ENCODE measurements at regions not wholly inside any gene's neighbourhood (a gene's known extent, or its start where the extent isn't known, plus 50 kb on each side); places are given as distances from the start of the nearest gene placed in this dataset.

GRCh38 chr14:85813040-85813439, 283.1 kb downstream of the FLRT2 start:
- Histone ChIP-seq H3K4me1 (ENCODE audit: insufficient read depth, low read length) (no peaks in the 10 kb centered on the region), H3K9me3 (ENCODE audit: low read depth, low read length) (no peaks in the 10 kb centered on the region), H3K4me3 (ENCODE audit: low read length) (no peak overlapping the region), H3K27me3 (ENCODE audit: insufficient read depth, low read length) (no peaks in the 10 kb centered on the region)

DNA sequence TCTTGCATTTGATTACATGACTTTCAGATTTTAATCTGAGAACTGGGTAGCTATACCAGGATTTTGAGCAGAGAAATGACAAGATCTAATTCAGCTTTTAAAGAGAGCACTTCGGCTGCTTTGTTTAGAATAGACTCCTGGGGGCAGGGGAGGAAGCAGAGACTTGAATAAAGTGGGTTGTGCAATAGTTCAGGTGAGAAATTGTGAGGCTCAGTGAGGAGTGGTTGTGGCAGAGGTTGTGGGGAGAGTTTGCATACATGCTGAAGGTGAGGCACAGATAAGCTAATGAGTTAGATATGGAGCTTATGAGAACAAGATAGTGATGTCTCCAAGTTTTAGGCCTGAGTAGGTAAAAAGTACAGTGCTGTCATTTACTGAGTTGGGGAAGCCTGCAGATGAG, 281.4 kb downstream of the FLRT2 start:
- H3K9me3 ChIP-seq (ENCODE audit: low read depth, low read length): no peaks in the 10 kb centered on the region
- H3K4me1 ChIP-seq (ENCODE audit: insufficient read depth, low read length): no peaks in the 10 kb centered on the region
- no peak overlapping the region for H3K4me3 ChIP-seq (ENCODE audit: low read length)
- H3K27me3 ChIP-seq (ENCODE audit: insufficient read depth, low read length): no peaks in the 10 kb centered on the region

- no peak overlapping the region for H3K4me3 ChIP-seq (ENCODE audit: low read length)
- H3K27me3 ChIP-seq (ENCODE audit: insufficient read depth, low read length): no peaks in the 10 kb centered on the region
- H3K9me3 ChIP-seq (ENCODE audit: low read depth, low read length): no peaks in the 10 kb centered on the region
- H3K4me1 ChIP-seq (ENCODE audit: insufficient read depth, low read length): no peaks in the 10 kb centered on the region
These were observed 269.7 kb downstream of the FLRT2 start for GRCh38 chr14:85799668-85800067.

GRCh38 chr14:85798856-85799255, 268.9 kb downstream of the FLRT2 start:
- Histone ChIP-seq H3K27me3 (ENCODE audit: insufficient read depth, low read length) (no peaks in the 10 kb centered on the region), H3K4me3 (ENCODE audit: low read length) (no peak overlapping the region), H3K4me1 (ENCODE audit: insufficient read depth, low read length) (no peaks in the 10 kb centered on the region), H3K9me3 (ENCODE audit: low read depth, low read length) (no peaks in the 10 kb centered on the region)

DNA sequence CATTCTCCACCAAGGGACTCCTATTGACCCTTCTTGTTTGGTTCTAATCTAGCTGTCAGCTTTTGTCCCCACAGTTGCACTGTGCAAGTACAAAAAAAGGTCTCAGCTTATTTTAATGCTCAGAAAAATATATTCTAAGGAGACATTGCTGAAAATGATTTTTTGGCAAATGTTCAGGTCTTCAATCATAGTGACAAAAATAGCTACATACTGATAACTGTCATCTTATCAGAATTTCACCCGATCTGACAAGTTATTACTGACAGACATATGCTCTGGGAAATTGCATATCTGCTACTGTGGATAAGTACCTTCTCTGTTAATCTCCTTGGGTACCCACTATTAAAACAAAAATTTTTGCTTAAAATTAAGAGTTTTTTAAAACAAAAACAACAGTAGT, 263.6 kb downstream of the FLRT2 start:
- H3K27me3 ChIP-seq (ENCODE audit: insufficient read depth, low read length): no peaks in the 10 kb centered on the region
- no peaks in the 10 kb centered on the region for H3K4me1 ChIP-seq (ENCODE audit: insufficient read depth, low read length)
- no peaks in the 10 kb centered on the region for H3K9me3 ChIP-seq (ENCODE audit: low read depth, low read length)
- H3K4me3 ChIP-seq (ENCODE audit: low read length): no peak overlapping the region

- no peaks in the 10 kb centered on the region for H3K9me3 ChIP-seq (ENCODE audit: low read depth, low read length)
These were observed 259.6 kb downstream of the FLRT2 start for GRCh38 chr14:85789506-85789905.

DNA sequence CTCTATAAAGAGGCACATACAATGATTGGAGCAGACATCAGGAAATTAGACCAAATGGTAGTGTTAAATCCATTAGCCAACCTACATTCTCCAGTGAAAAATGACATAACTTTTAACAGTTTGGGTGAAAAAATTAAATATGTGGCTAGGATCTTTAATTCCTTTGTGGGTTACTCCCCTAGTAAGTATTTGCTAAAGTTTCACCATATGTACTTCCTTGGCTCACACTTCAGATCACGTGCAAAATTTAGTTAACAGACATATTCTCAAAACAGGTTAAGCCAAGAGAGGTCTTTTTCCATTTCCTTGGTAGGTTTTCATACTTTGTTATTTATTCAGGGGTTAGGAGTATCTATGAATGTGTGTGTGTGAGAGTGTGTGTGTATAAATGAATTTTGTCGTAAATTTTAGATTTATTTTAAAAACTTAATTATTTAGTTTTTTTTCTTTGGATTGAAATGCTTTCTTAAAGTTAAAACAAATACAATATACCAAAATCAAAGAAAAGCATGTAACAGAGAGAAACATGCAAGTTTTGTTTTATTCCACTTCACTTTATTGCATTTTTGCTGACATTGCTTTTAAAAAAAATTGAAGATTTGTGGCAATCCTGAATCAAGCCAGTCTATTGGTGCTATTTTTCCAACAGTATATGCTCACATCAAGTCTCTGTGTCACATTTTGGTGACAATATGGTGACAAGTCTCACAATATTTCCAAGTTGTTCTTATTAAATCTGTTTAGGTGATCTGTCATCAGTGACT, 258.7 kb downstream of the FLRT2 start:
- Histone ChIP-seq H3K27me3 (ENCODE audit: insufficient read depth, low read length) (no peaks in the 10 kb centered on the region), H3K4me1 (ENCODE audit: insufficient read depth, low read length) (no peaks in the 10 kb centered on the region), H3K9me3 (ENCODE audit: low read depth, low read length) (no peaks in the 10 kb centered on the region), H3K4me3 (ENCODE audit: low read length) (no peak overlapping the region)

More at GRCh38 chr14:85789506-85789905, 259.6 kb downstream of the FLRT2 start:
- H3K4me1 ChIP-seq (ENCODE audit: insufficient read depth, low read length): no peaks in the 10 kb centered on the region
- no peaks in the 10 kb centered on the region for H3K27me3 ChIP-seq (ENCODE audit: insufficient read depth, low read length)
- H3K4me3 ChIP-seq (ENCODE audit: low read length): no peak overlapping the region

- H3K4me3 ChIP-seq (ENCODE audit: low read length): no peak overlapping the region
- H3K9me3 ChIP-seq (ENCODE audit: low read depth, low read length): no peaks in the 10 kb centered on the region
- no peaks in the 10 kb centered on the region for H3K27me3 ChIP-seq (ENCODE audit: insufficient read depth, low read length)
- H3K4me1 ChIP-seq (ENCODE audit: insufficient read depth, low read length): no peaks in the 10 kb centered on the region
These were observed 236.4 kb downstream of the FLRT2 start for GRCh38 chr14:85766295-85766694.

DNA sequence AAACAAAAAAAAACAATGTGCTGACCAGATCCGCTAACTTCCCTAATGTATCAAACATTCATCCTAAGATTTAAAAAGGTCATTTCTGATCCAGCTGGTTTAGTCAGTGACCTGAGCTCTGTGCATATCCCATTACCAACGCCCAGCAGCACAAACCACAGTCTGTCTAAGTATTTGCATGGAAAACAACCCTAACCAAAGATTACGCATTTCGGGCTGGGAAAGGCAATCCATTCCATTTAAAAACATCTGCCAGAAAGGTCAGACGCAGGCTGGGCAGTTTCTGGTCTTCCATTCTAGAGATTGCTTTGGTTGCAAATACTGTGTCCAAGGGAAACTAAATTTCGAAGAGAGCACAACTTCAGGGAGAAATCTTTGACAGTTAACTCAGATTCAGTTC, 234.9 kb downstream of the FLRT2 start:
- no peaks in the 10 kb centered on the region for H3K27me3 ChIP-seq (ENCODE audit: insufficient read depth, low read length)
- no peaks in the 10 kb centered on the region for H3K4me1 ChIP-seq (ENCODE audit: insufficient read depth, low read length)
- H3K4me3 ChIP-seq (ENCODE audit: low read length): no peak overlapping the region
- no peaks in the 10 kb centered on the region for H3K9me3 ChIP-seq (ENCODE audit: low read depth, low read length)

DNA sequence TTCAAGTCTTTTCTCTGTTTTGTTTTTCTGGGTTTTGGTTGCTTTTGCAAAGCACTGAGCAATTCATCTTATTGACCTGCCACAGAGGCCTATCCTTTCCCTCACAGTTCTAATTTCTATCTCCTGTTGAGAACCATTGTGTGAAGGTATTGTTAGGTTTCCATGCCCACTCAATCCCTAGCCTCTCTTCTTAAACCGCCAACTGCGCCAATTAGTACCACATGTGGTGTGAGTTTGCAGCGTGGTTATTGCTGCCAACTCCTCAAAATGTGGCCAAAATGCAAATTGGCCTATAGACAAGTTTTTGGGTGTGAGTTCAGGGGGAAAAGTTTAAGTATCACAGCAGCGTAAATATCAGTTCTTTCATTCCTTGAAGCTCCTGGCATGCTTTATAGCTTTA, 232.6 kb downstream of the FLRT2 start:
- Histone ChIP-seq H3K4me3 (ENCODE audit: low read length) (no peak overlapping the region), H3K4me1 (ENCODE audit: insufficient read depth, low read length) (no peaks in the 10 kb centered on the region), H3K27me3 (ENCODE audit: insufficient read depth, low read length) (no peaks in the 10 kb centered on the region), H3K9me3 (ENCODE audit: low read depth, low read length) (no peaks in the 10 kb centered on the region)

GRCh38 chr14:85752175-85752574, 222.2 kb downstream of the FLRT2 start:
- H3K27me3 ChIP-seq (ENCODE audit: insufficient read depth, low read length): no peaks in the 10 kb centered on the region
- no peaks in the 10 kb centered on the region for H3K4me1 ChIP-seq (ENCODE audit: insufficient read depth, low read length)
- no peaks in the 10 kb centered on the region for H3K9me3 ChIP-seq (ENCODE audit: low read depth, low read length)
- no peak overlapping the region for H3K4me3 ChIP-seq (ENCODE audit: low read length)

DNA sequence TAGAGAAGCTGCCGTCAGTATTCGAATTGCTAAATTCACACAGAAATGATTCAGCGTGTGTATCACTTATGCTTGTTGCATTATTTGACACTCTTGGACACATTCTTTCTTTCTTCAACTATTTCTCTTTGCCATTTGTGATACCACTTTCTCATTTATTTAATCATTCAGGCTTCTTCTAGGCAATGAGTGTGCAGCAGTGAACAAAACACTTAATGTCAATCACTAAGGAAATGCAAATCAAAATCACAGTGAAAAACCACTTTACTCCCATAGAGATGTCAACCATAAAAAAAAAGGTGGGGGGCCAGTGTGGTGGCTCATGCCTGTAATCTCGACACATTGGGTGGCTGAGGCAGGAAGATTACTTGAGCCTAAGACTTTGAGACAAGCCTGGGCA, 214.6 kb downstream of the FLRT2 start:
- H3K4me3 ChIP-seq (ENCODE audit: low read length): no peak overlapping the region
- H3K4me1 ChIP-seq (ENCODE audit: insufficient read depth, low read length): no peaks in the 10 kb centered on the region
- H3K9me3 ChIP-seq (ENCODE audit: low read depth, low read length): no peaks in the 10 kb centered on the region
- H3K27me3 ChIP-seq (ENCODE audit: insufficient read depth, low read length): no peaks in the 10 kb centered on the region

DNA sequence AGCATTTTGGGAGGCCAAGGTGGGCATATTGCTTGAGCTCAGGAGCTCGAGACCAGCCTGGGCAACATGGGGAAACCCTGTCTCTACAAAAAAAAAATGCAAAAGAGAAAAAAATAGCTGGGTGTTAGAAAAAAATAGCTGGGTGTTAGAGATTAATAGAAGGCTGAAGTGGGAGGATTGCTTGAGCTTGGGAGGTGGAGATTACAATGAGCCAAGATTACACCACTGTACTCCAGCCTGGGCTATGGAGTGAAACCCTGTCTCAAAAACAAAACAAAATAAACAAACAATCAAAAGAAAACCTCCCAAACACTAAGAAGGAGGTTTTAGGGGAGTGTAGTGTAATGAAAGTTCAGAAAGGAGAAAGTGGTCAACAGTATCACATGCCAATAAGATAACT, 202.1 kb downstream of the FLRT2 start:
- H3K4me3 ChIP-seq (ENCODE audit: low read length): no peak overlapping the region
- no peaks in the 10 kb centered on the region for H3K4me1 ChIP-seq (ENCODE audit: insufficient read depth, low read length)
- no peaks in the 10 kb centered on the region for H3K27me3 ChIP-seq (ENCODE audit: insufficient read depth, low read length)
- no peaks in the 10 kb centered on the region for H3K9me3 ChIP-seq (ENCODE audit: low read depth, low read length)

DNA sequence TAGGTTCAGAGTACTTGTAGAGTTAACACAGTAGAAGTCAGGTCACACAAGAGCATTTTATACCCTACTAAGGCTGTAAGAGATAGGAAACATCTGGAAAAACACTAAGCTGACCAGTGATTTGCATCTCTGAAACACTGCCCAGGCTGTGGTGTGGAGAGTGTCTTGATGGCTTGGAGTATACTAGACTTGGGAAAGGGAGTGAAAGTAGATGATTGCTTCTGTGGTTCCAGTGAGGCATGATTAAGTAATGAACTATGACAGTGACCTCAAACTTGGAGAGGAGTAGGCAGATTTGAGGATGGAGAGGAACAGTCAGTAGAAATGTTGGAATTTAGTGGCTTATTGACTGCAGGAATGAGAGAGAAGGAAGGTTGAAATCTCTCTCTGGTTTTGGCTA, 201.2 kb downstream of the FLRT2 start:
- Histone ChIP-seq H3K4me1 (ENCODE audit: insufficient read depth, low read length) (no peaks in the 10 kb centered on the region), H3K9me3 (ENCODE audit: low read depth, low read length) (no peaks in the 10 kb centered on the region), H3K4me3 (ENCODE audit: low read length) (no peak overlapping the region), H3K27me3 (ENCODE audit: insufficient read depth, low read length) (no peaks in the 10 kb centered on the region)

GRCh38 chr14:85728476-85729065, 198.6 kb downstream of the FLRT2 start:
- no peaks in the 10 kb centered on the region for H3K9me3 ChIP-seq (ENCODE audit: low read depth, low read length)
- H3K4me3 ChIP-seq (ENCODE audit: low read length): no peak overlapping the region
- no peaks in the 10 kb centered on the region for H3K27me3 ChIP-seq (ENCODE audit: insufficient read depth, low read length)
- no peaks in the 10 kb centered on the region for H3K4me1 ChIP-seq (ENCODE audit: insufficient read depth, low read length)

GRCh38 chr14:85714069-85714468, 184.1 kb downstream of the FLRT2 start:
- H3K4me3 ChIP-seq (ENCODE audit: low read length): no peak overlapping the region
- H3K9me3 ChIP-seq (ENCODE audit: low read depth, low read length): no peaks in the 10 kb centered on the region
- H3K27me3 ChIP-seq (ENCODE audit: insufficient read depth, low read length): no peaks in the 10 kb centered on the region
- H3K4me1 ChIP-seq (ENCODE audit: insufficient read depth, low read length): no peaks in the 10 kb centered on the region
